ENCODE measurements at regions not wholly inside any gene's neighbourhood (a gene's known extent, or its start where the extent isn't known, plus 50 kb on each side); places are given as distances from the start of the nearest gene placed in this dataset.

- TF ChIP-seq CTCF (conservative IDR thresholded peaks at IDR 0.05; ENCODE audit: low read depth, low read length), result no peak
- no peak for DNase-seq (ENCODE audit: low read depth)
- H3K4me3 ChIP-seq (ENCODE audit: low read depth, low read length), result no peak overlapping the region
Measured at GRCh38 chr10:78802866-78803265, 265.9 kb upstream of the ZMIZ1 start.

GRCh38 chr10:78803710-78804109 lies 265.1 kb upstream of the ZMIZ1 start:
- TF ChIP-seq CTCF (conservative IDR thresholded peaks at IDR 0.05; ENCODE audit: low read depth, low read length), result no peak
- no peak for DNase-seq (ENCODE audit: low read depth)
- no peak overlapping the region for H3K4me3 ChIP-seq (ENCODE audit: low read depth, low read length)

- DNase-seq (ENCODE audit: low read depth), result no peak
- no peak overlapping the region for H3K4me3 ChIP-seq (ENCODE audit: low read depth, low read length)
- no peak for TF ChIP-seq CTCF (conservative IDR thresholded peaks at IDR 0.05; ENCODE audit: low read depth, low read length)
Measured at GRCh38 chr10:78804411-78805032, 264.2 kb upstream of the ZMIZ1 start.

- peak; percentile 29 for DNase-seq (ENCODE audit: low read depth)
- TF ChIP-seq CTCF (conservative IDR thresholded peaks at IDR 0.05; ENCODE audit: low read depth, low read length), result no peak
Measured at GRCh38 chr10:78805176-78805575, 263.6 kb upstream of the ZMIZ1 start.

GRCh38 chr10:78806681-78807221 lies 262.0 kb upstream of the ZMIZ1 start:
- DNase-seq (ENCODE audit: low read depth), result no peak
- no peak for TF ChIP-seq CTCF (conservative IDR thresholded peaks at IDR 0.05; ENCODE audit: low read depth, low read length)
- no peak overlapping the region for H3K4me3 ChIP-seq (ENCODE audit: low read depth, low read length)

More at GRCh38 chr10:78805176-78805575, 263.6 kb upstream of the ZMIZ1 start:
- no peak overlapping the region for H3K4me3 ChIP-seq (ENCODE audit: low read depth, low read length)

- DNase-seq (ENCODE audit: low read depth), result no peak
- no peak for TF ChIP-seq CTCF (conservative IDR thresholded peaks at IDR 0.05; ENCODE audit: low read depth, low read length)
- no peak overlapping the region for H3K4me3 ChIP-seq (ENCODE audit: low read depth, low read length)
Measured at GRCh38 chr10:78807504-78808203, 261.1 kb upstream of the ZMIZ1 start.

Measured in epithelial cell of proximal tubule (primary cell).